Thyroid gland (tissue), 4 donors: ENCODE measurements at regions not wholly inside any gene's neighbourhood (a gene's known extent, or its start where the extent isn't known, plus 50 kb on each side); places are given as distances from the start of the nearest gene placed in this dataset.

Source experiments
- DNase-seq, 2 donors: peaks; one replicate each; pipeline ENCODE4 v3.0.0-alpha.2; 2019
- H3K27ac ChIP-seq, 3 donors: fragments of 200-600 bp; sonication (generic); 1 replicate in 2 of 3; 2 replicates in 1 of 3; pipeline ENCODE4 v1.5.1; 2016 to 2019; ENCODE audit warnings: mild to moderate bottlenecking in 1 of 3, moderate library complexity in 1 of 3
- H3K27me3 ChIP-seq: fragments of 200-600 bp; sonication (generic); one replicate; pipeline ENCODE4 v1.5.1; 2019
- H3K36me3 ChIP-seq, 2 donors: fragments of 200-600 bp; sonication (generic); one replicate each; pipeline ENCODE4 v1.5.1; 2016 to 2019
- H3K4me1 ChIP-seq, 2 donors: fragments of 200-600 bp; sonication (generic); one replicate each; pipeline ENCODE4 v1.5.1; 2017 to 2019
- H3K4me3 ChIP-seq, 3 donors: fragments of 200-600 bp; sonication (generic); replicated peaks in 1 of 3; 1 replicate in 2 of 3; 2 replicates in 1 of 3; pipeline ENCODE4 v1.5.1; 2016; ENCODE audit warnings: mild to moderate bottlenecking in 1 of 3
- H3K9me3 ChIP-seq: fragments of 200-600 bp; sonication (generic); one replicate; pipeline ENCODE4 v1.5.1; 2017
- POLR2A ChIP-seq, 2 donors: fragments of 450-650 bp; IDR thresholded peaks; one replicate each; pipeline ENCODE4 v1.6.1; 2017; ENCODE audit warnings: antibody characterized with exemption in 2 of 2, mild to moderate bottlenecking in 2 of 2, moderate library complexity in 1 of 2
- WGBS, 2 donors: methylation state at CpG; one replicate each; pipeline ENCODE4 v1.1.5; 2017; 5-methylcytosine and 5-hydroxymethylcytosine counted together
- intact Hi-C: fragments of 100-400 bp; cut with DNase I; formaldehyde crosslinking; loops from one replicate; pipeline ENCODE4 v1.15.1; 2023
- TF ChIP-seq, protein P1 (sequence below), 6 experiments: fragments of 200-600 bp in 3 of 6; fragments of 450-650 bp in 3 of 6; sonication (generic) in 3 of 6; IDR thresholded peaks; one replicate each; pipeline ENCODE4 v1.5.1; 2016 to 2019; ENCODE audit warnings: antibody characterized with exemption in 6 of 6, mild to moderate bottlenecking in 2 of 6, inconsistent platforms in 1 of 6, moderate library complexity in 1 of 6

GRCh38 chr1:57520743-57521515 lies 97.1 kb upstream of the DAB1 start:
- 64 to 72% methylated on average over 5 of the region's 5 CpGs for WGBS, 2 donors
- H3K27me3 ChIP-seq, result no peaks in the 10 kb centered on the region

GRCh38 chr1:57518496-57518895 lies 94.6 kb upstream of the DAB1 start:
- Histone ChIP-seq H3K36me3 (no peaks in the 10 kb centered on the region), H3K9me3 (no peaks in the 10 kb centered on the region), H3K4me1 (no peaks in the 10 kb centered on the region), H3K4me3 (no peak overlapping the region), H3K27ac (no peak overlapping the region), H3K27me3 (no peaks in the 10 kb centered on the region)
- TF ChIP-seq, protein P1, sequence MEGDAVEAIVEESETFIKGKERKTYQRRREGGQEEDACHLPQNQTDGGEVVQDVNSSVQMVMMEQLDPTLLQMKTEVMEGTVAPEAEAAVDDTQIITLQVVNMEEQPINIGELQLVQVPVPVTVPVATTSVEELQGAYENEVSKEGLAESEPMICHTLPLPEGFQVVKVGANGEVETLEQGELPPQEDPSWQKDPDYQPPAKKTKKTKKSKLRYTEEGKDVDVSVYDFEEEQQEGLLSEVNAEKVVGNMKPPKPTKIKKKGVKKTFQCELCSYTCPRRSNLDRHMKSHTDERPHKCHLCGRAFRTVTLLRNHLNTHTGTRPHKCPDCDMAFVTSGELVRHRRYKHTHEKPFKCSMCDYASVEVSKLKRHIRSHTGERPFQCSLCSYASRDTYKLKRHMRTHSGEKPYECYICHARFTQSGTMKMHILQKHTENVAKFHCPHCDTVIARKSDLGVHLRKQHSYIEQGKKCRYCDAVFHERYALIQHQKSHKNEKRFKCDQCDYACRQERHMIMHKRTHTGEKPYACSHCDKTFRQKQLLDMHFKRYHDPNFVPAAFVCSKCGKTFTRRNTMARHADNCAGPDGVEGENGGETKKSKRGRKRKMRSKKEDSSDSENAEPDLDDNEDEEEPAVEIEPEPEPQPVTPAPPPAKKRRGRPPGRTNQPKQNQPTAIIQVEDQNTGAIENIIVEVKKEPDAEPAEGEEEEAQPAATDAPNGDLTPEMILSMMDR (IDR thresholded peaks at IDR 0.05), result no peak
- WGBS, 2 donors, result 63 to 65% methylated on average over 3 of the region's 3 CpGs
- no peak for DNase-seq
- intact Hi-C loops, result no loop called here

More at GRCh38 chr1:57520743-57521515, 97.1 kb upstream of the DAB1 start:
- no peak overlapping the region for H3K27ac ChIP-seq
- no peaks in the 10 kb centered on the region for H3K36me3 ChIP-seq
- no peaks in the 10 kb centered on the region for H3K9me3 ChIP-seq
- H3K4me3 ChIP-seq, result no peak overlapping the region
- no peaks in the 10 kb centered on the region for H3K4me1 ChIP-seq
- no peak for TF ChIP-seq POLR2A (IDR thresholded peaks at IDR 0.05)
- TF ChIP-seq, protein P1 (IDR thresholded peaks at IDR 0.05), result no peak
- no peak for DNase-seq
- intact Hi-C loops, result no loop called here

DNA sequence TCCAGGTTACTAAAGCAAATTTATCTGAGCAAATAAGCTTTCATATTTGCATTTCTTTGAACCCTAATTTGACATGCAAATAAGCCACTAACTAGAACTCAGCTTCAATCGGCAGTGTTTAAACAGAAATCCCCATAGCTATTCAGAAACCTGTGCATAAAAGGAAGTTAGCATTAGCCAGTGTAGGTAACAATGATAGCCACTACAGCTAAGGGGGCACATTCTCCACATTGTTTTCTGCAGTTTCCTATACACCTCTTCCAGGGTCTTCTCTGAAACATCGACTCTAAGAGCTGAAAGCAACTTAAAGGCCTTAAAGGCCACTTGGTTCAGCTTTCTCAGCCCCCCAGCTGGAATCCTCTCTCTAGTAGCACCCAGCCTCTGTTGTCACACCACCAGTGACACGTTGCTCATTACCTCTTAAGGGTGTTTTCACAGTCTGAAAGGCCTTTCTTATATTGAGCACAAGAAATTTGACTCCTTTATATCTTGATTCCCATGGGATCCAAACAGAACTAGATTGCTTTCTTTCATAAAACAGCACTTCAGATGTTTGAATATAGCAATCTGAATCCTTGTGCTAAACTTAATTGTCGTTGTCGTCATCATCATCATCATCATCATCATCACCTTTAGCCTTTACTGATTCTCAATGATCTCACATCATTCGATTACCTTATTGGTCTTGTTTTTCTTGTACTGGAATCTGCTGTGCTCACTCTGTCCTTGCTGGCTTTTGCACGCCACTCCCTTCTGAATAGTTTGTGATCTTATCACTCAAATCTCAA lies 93.9 kb upstream of the DAB1 start:
- WGBS, 2 donors, result 56% methylated on average over 7 of the region's 7 CpGs
- no peak for DNase-seq
- H3K27ac ChIP-seq, result no peak overlapping the region
- TF ChIP-seq POLR2A (IDR thresholded peaks at IDR 0.05), result no peak
- TF ChIP-seq, protein P1 (IDR thresholded peaks at IDR 0.05), result no peak
- intact Hi-C loops, result no loop called here
- no peak overlapping the region for H3K4me3 ChIP-seq
- no peaks in the 10 kb centered on the region for H3K36me3 ChIP-seq
- H3K4me1 ChIP-seq, result no peaks in the 10 kb centered on the region
- H3K9me3 ChIP-seq, result no peaks in the 10 kb centered on the region
- H3K27me3 ChIP-seq, result no peaks in the 10 kb centered on the region

GRCh38 chr1:57512386-57512785 lies 88.5 kb upstream of the DAB1 start:
- intact Hi-C loops, result no loop called here
- H3K4me1 ChIP-seq, result no peaks in the 10 kb centered on the region
- no peaks in the 10 kb centered on the region for H3K9me3 ChIP-seq
- no peaks in the 10 kb centered on the region for H3K27me3 ChIP-seq
- no peak overlapping the region for H3K4me3 ChIP-seq
- no peaks in the 10 kb centered on the region for H3K36me3 ChIP-seq
- TF ChIP-seq, protein P1 (IDR thresholded peaks at IDR 0.05), result no peak
- no peak for TF ChIP-seq POLR2A (IDR thresholded peaks at IDR 0.05)
- DNase-seq, result no peak
- H3K27ac ChIP-seq, result no peak overlapping the region
- 48 to 69% methylated on average over 1 of the region's 1 CpG for WGBS, 2 donors

DNA sequence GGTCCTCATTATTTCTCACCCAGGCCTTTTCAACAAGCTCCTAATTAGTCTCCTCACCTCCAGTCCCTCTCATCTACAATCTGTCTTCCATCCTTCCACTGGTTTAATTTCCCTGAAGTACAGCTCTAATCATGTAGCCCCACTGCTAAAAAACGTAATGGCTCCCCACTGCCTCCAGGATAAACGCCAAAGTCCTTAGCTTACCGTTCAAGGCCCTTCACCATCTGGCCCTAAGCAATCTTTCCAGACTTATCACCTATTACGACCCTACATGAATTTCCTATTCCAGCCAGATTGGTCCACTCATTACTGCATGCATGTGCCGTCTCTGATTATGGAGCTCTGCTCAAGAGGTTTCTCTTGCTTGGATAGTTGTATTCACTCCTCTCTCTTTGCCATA lies 83.1 kb upstream of the DAB1 start:
- intact Hi-C loops, result no loop called here
- Histone ChIP-seq H3K36me3 (no peaks in the 10 kb centered on the region), H3K4me3 (no peak overlapping the region), H3K27ac (no peak overlapping the region), H3K27me3 (no peaks in the 10 kb centered on the region), H3K9me3 (no peaks in the 10 kb centered on the region), H3K4me1 (no peaks in the 10 kb centered on the region)
- no peak for DNase-seq
- 80 to 87% methylated on average over 5 of the region's 5 CpGs for WGBS, 2 donors
- TF ChIP-seq, protein P1 (IDR thresholded peaks at IDR 0.05), result no peak
